Neural progenitor cell (in vitro differentiated cells): ENCODE measurements at regions not wholly inside any gene's neighbourhood (a gene's known extent, or its start where the extent isn't known, plus 50 kb on each side); places are given as distances from the start of the nearest gene placed in this dataset.

Experiments used
- EZH2phosphoT487 ChIP-seq: fragments of 200-600 bp; sonication (generic); IDR thresholded peaks from 2 replicates; pipeline ENCODE4 v1.6.1; 2017; ENCODE audit warnings: antibody characterized with exemption
- TF ChIP-seq, protein P1 (sequence below): fragments of 200-600 bp; sonication (generic); IDR thresholded peaks from 2 replicates; pipeline ENCODE4 v1.5.1; 2017; ENCODE audit warnings: antibody characterized with exemption, mild to moderate bottlenecking

DNA sequence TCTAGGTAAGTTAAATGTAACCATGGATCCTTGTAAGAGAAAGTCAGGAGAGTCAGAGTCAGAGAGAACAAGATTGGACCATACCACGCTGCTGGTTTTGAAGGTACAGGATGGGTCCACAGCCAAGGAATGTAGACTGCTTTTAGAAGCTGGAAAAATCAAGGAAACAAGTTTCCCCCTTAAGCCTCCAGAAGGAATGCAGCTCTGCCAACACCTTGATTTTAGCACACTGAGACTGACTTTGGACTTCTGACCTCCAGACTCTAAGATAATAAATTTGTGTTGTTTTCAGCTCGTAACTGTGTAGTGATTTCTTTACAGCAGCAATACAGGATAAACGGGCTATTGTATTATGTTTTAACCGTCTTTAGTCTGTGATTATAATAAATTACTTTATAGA, 108.0 kb upstream of the USP38 start:
- TF ChIP-seq, protein P1, sequence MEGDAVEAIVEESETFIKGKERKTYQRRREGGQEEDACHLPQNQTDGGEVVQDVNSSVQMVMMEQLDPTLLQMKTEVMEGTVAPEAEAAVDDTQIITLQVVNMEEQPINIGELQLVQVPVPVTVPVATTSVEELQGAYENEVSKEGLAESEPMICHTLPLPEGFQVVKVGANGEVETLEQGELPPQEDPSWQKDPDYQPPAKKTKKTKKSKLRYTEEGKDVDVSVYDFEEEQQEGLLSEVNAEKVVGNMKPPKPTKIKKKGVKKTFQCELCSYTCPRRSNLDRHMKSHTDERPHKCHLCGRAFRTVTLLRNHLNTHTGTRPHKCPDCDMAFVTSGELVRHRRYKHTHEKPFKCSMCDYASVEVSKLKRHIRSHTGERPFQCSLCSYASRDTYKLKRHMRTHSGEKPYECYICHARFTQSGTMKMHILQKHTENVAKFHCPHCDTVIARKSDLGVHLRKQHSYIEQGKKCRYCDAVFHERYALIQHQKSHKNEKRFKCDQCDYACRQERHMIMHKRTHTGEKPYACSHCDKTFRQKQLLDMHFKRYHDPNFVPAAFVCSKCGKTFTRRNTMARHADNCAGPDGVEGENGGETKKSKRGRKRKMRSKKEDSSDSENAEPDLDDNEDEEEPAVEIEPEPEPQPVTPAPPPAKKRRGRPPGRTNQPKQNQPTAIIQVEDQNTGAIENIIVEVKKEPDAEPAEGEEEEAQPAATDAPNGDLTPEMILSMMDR = no peak
- TF ChIP-seq EZH2phosphoT487 = no peak
